Mammary epithelial cell (primary cell): ENCODE measurements at regions not wholly inside any gene's neighbourhood (a gene's known extent, or its start where the extent isn't known, plus 50 kb on each side); places are given as distances from the start of the nearest gene placed in this dataset.

ENCODE experiments used
- CTCF ChIP-seq, 2 donors: IDR thresholded peaks in 1 of 2; conservative IDR thresholded peaks in 1 of 2; 2 replicates each; pipeline ENCODE4 v1.5.1; 2011 to 2012; ENCODE audit warnings: inconsistent platforms in 2 of 2, low read length in 2 of 2, mild to moderate bottlenecking in 2 of 2, control low read depth in 1 of 2, low read depth in 1 of 2; ENCODE audit not compliant: insufficient read depth in 1 of 2; ENCODE audit errors: extremely low read depth in 1 of 2
- EZH2 ChIP-seq: IDR thresholded peaks from 2 replicates; pipeline ENCODE4 v1.6.1; 2012; ENCODE audit warnings: low read length, inconsistent platforms, borderline replicate concordance

- no peak for TF ChIP-seq CTCF (conservative IDR thresholded peaks at IDR 0.05 in 1 of 2, IDR thresholded peaks at IDR 0.05 in 1 of 2; ENCODE audit: extremely low read depth in 1 of 2, insufficient read depth in 1 of 2, low read depth in 1 of 2, low read length in 2 of 2)
- TF ChIP-seq EZH2, result no peak
Observed at GRCh38 chr9:105038051-105038450, 110.1 kb upstream of the ABCA1 start.
